ENCODE measurements at regions not wholly inside any gene's neighbourhood (a gene's known extent, or its start where the extent isn't known, plus 50 kb on each side); places are given as distances from the start of the nearest gene placed in this dataset.

GRCh38 chr10:128522551-128523308 lies 396.5 kb upstream of the MKI67 start:
- no peak for DNase-seq (ENCODE audit: low read depth in 2 of 3, low spot score in 1 of 3)

DNA sequence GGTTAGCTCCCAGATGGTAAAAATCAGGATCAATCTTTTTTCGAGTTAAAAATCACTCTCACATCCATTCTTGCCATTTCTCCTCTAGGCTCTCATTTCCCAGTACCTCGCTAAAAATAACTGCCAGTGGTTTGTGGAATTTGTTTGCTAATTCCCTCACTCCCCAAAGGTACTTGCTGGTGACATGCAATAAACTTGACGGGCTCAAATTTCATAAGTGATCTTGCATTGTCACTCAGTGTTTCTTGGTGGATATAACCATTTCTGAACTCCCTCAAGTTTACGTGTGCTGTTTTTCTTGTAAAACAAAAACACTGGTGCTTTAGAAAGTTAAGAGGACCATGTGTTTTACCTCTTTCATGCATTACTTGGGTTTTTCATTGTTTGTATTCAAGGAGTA lies 399.2 kb upstream of the MKI67 start:
- DNase-seq (ENCODE audit: low read depth in 2 of 3, low spot score in 1 of 3), result no peak

GRCh38 chr10:128525936-128526335 lies 399.7 kb upstream of the MKI67 start:
- DNase-seq (ENCODE audit: low read depth in 2 of 3, low spot score in 1 of 3), result no peak

- no peak for DNase-seq (ENCODE audit: low read depth in 2 of 3, low spot score in 1 of 3)
Measured at GRCh38 chr10:128526791-128527375, 400.7 kb upstream of the MKI67 start.

GRCh38 chr10:128527711-128528110 lies 401.5 kb upstream of the MKI67 start:
- no peak for DNase-seq (ENCODE audit: low read depth in 2 of 3, low spot score in 1 of 3)

DNA sequence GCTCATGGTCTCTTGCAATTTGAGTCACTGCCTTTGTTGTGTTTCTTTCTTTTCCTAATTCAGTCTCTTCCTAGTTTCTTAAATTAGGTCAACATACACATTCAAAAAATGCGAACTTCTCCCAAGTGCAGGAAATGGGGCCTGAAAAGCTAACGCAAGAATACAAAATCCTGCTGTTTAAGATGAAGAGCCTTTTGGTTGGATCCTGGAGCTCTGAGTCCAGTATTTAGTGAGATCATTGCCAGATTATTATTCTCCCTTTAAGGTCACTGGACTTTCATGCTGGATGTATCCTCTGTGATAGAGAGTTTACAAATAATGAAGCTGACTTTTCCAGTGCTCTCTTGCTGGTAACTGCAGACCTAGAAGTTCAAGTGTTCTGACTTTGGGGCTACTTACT lies 401.9 kb upstream of the MKI67 start:
- DNase-seq (ENCODE audit: low read depth in 2 of 3, low spot score in 1 of 3), result no peak

GRCh38 chr10:128528781-128529180 lies 402.6 kb upstream of the MKI67 start:
- no peak for DNase-seq (ENCODE audit: low read depth in 2 of 3, low spot score in 1 of 3)

DNA sequence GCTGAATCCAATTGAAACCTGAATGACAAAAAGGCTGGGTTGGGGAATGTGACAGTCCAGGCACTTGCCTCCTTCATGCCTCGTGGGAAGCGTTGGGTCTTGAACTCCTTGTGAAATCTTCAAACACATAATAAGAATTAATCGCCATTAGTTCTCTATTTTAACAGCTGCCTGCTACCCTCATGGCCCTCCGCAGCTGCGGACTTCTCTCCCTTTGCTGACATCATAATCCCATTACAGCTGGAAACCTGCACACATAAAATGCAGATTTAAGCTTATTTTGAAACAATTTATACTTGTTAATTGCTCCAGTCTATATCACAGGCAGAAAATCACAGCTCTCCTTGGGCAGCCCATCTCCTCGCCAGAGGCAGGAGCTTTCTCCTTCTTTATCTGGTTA lies 403.0 kb upstream of the MKI67 start:
- no peak for DNase-seq (ENCODE audit: low read depth in 2 of 3, low spot score in 1 of 3)

GRCh38 chr10:128530301-128530700 lies 404.1 kb upstream of the MKI67 start:
- no peak for DNase-seq (ENCODE audit: low read depth in 2 of 3, low spot score in 1 of 3)

- no peak for DNase-seq (ENCODE audit: low read depth in 2 of 3, low spot score in 1 of 3)
Measured at GRCh38 chr10:128530946-128531345, 404.7 kb upstream of the MKI67 start.

- DNase-seq (ENCODE audit: low read depth in 2 of 3, low spot score in 1 of 3), result no peak
Measured at GRCh38 chr10:128534686-128535085, 408.5 kb upstream of the MKI67 start.

GRCh38 chr10:128536259-128536658 lies 410.0 kb upstream of the MKI67 start:
- no peak for DNase-seq (ENCODE audit: low read depth in 2 of 3, low spot score in 1 of 3)

DNA sequence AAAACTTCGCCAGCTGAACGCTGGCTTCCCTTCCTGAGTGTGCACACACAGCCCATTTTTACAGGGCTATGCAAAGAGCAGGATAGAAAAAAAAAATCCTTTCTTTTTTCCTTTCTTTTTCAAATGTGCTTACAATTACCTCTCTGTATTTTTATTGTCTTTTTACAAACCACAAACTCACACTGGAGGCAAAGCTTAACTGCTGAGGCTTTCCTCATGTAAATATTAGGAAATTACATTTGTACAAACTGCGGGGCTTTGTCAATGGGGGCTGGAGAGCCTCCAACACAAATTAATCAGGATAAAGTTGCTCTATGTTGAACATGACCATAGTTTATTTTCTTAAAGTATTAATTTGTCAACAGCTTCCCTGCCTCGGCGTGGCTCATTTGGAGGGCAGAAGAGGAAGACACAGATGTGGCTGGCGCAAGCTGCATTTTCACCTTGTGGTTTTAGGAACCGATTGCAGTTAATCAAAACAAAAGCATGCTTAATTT lies 411.7 kb upstream of the MKI67 start:
- no peak for DNase-seq (ENCODE audit: low read depth in 2 of 3, low spot score in 1 of 3)

- no peak for DNase-seq (ENCODE audit: low read depth in 2 of 3, low spot score in 1 of 3)
Measured at GRCh38 chr10:128538671-128539070, 412.4 kb upstream of the MKI67 start.

DNA sequence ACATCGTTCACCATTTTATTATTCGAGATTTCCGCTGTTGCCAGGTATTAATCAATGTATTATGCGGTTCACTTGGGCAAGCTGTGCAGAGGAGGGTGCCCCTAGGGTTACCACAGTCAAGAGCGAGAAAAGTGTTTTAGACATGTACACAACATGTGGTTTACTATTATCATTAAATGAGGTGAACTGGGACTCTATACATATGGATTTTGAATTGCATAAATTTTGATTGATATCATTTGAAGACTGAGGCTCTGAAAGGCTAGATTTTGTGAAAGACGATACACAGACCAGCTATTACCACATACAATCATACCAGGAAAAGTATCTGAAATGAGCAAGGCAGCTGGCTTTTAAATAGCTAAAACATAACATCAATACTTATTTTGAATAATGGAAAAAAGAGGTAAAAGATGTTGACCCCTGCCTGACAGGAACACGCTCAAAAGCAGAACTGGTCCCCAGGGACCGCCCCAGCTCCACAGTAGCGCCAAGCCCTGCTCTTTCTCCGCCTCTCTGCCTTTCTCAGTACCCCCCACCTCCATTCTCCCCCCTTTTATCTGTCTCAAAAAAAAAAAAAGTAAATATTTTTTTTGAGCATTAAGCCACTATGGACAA lies 413.4 kb upstream of the MKI67 start:
- DNase-seq (ENCODE audit: low read depth in 2 of 3, low spot score in 1 of 3), result no peak

DNA sequence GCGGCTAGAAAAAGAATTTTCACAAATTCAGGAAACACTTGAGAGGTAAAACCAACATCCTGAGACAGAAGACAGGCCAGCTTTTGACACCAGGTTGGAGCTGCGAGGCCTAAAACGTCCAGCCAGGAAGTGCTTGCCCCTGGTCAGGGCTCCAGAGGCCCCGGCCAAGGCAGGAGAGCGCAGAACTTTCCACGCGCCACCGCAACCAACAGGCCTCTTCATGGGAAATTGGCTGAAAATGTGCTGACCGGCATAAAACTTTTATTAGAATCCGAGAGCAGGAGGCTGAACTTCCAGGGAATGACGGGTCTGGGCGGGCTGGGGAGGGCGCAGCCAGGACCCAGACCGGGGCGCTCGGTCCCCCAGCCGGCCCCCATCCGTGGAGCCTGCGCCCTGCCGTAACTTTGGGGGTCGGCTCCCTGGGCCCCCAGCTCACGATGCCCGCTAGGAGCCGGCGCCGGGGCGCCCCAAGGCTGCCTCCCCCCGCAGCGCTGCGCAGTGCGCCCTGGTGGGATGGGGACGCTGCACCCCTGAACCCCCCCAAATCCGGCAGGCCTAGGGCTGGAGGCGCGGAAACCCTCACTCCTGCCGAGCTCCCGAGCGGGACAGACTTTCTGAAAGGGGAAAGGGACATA lies 414.0 kb upstream of the MKI67 start:
- no peak for DNase-seq (ENCODE audit: low read depth in 2 of 3, low spot score in 1 of 3)

GRCh38 chr10:128540781-128541761 lies 414.8 kb upstream of the MKI67 start:
- no peak for DNase-seq (ENCODE audit: low read depth in 2 of 3, low spot score in 1 of 3)

DNA sequence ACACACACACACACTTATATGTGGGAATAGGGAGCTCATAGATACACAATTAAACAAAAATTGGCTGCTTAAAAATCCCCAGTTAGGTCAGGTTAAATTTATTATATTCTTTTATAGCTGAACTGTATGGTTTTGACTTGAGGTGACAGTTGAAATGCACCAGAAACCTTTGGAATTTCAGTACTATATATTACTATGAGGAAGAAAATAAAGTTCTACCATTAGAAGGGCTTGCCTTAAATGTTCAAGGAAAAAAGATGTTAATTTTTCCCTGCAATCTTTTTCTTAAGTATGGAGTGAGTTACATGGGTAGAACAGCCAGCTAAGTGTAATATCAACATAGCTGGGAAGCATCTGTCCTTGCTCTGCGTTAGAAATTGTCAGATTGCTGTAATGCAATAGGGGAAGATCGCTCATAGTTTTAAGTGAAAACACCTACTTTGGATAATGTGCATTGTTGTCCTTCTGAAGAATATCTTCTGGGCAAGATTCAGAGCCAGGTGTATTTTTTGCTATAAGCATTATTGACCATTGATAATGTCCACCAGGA lies 415.8 kb upstream of the MKI67 start:
- no peak for DNase-seq (ENCODE audit: low read depth in 2 of 3, low spot score in 1 of 3)

GRCh38 chr10:128542659-128543058 lies 416.4 kb upstream of the MKI67 start:
- no peak for DNase-seq (ENCODE audit: low read depth in 2 of 3, low spot score in 1 of 3)

DNA sequence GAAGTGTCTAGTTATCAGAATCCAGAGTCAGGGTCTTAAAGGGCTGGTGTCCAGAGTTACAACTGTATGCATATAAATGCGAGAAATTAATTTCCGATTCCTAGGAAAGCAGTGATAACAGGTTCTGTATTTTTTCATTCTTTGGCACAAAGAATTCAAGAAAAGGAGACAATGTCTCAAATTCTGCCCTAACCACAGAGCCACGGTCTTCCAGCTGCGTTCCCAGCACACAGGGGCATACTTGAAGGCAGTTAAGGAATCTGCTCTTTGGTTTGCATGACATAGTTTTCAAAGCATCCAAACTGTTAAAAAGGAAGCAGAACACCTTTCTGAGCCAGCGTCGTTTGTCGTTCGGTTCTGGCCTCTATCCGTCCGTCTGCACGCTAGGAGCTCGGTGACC lies 416.9 kb upstream of the MKI67 start:
- DNase-seq (ENCODE audit: low read depth in 2 of 3, low spot score in 1 of 3), result no peak
